Activated CD4-positive, CD25-positive, alpha-beta regulatory T cell (primary cell): ENCODE measurements at regions not wholly inside any gene's neighbourhood (a gene's known extent, or its start where the extent isn't known, plus 50 kb on each side); places are given as distances from the start of the nearest gene placed in this dataset.
"Not testable (repeated sequence)": the region's sequence is repeated elsewhere in the genome, so short reads cannot be mapped to it uniquely, and the experiment has no call there.

Experiments
- DNase-seq, 4 experiments: peaks; one replicate each; lab custom pipeline; 2025; lab: John Stamatoyannopoulos, UW

- DNase-seq = no peak
These were observed 143.3 kb downstream of the CTH start for GRCh38 chr1:70554341-70554740.

- DNase-seq = no peak
These were observed 145.5 kb downstream of the CTH start for GRCh38 chr1:70556541-70556940.

- no peak for DNase-seq
These were observed 156.1 kb downstream of the CTH start for GRCh38 chr1:70567167-70567566.

GRCh38 chr1:70571191-70571590, 160.1 kb downstream of the CTH start:
- DNase-seq = no peak

GRCh38 chr1:70573317-70573843, 162.3 kb downstream of the CTH start:
- no peak for DNase-seq

GRCh38 chr1:70581661-70582060, 170.6 kb downstream of the CTH start:
- no peak for DNase-seq

- no peak for DNase-seq
These were observed 172.5 kb downstream of the CTH start for GRCh38 chr1:70583522-70583921.

GRCh38 chr1:70586046-70586445, 175.0 kb downstream of the CTH start:
- no peak for DNase-seq

- DNase-seq = no peak
These were observed 176.9 kb downstream of the CTH start for GRCh38 chr1:70587872-70588366.

GRCh38 chr1:70593551-70593950, 182.5 kb downstream of the CTH start:
- not testable (repeated sequence) for DNase-seq

GRCh38 chr1:70608815-70609214, 197.7 kb downstream of the CTH start:
- DNase-seq = no peak

GRCh38 chr1:70610164-70610563, 199.1 kb downstream of the CTH start:
- DNase-seq = not testable (repeated sequence)

GRCh38 chr1:70616946-70617345, 205.9 kb downstream of the CTH start:
- no peak for DNase-seq

- no peak for DNase-seq
These were observed 206.7 kb downstream of the CTH start for GRCh38 chr1:70617728-70618127.

GRCh38 chr1:70627910-70628309, 216.8 kb downstream of the CTH start:
- no peak for DNase-seq

- no peak for DNase-seq
These were observed 217.9 kb downstream of the CTH start for GRCh38 chr1:70628973-70629372.

- DNase-seq = no peak
These were observed 221.9 kb downstream of the CTH start for GRCh38 chr1:70633004-70633403.

GRCh38 chr1:70635868-70636267, 224.8 kb downstream of the CTH start:
- no peak for DNase-seq

- no peak for DNase-seq
These were observed 230.8 kb downstream of the CTH start for GRCh38 chr1:70641868-70642267.

- no peak for DNase-seq
These were observed 245.3 kb downstream of the CTH start for GRCh38 chr1:70656361-70656760.

- no peak for DNase-seq
These were observed 248.8 kb downstream of the CTH start for GRCh38 chr1:70659891-70660290.

GRCh38 chr1:70666381-70667140, 255.5 kb downstream of the CTH start:
- no peak for DNase-seq

- no peak for DNase-seq
These were observed 256.6 kb downstream of the CTH start for GRCh38 chr1:70667494-70668170.
